HepG2 (cell line): ENCODE measurements at regions not wholly inside any gene's neighbourhood (a gene's known extent, or its start where the extent isn't known, plus 50 kb on each side); places are given as distances from the start of the nearest gene placed in this dataset.

Source experiments
- ATAC-seq: fragments of 200-7000 bp; cut with Tn5 transposase; 3 replicates; pipeline ENCODE4 v1.9.1; 2020; ENCODE audit warnings: mild to moderate bottlenecking, moderate library complexity
- BruUV-seq: library from RNA; stranded (reverse); fragments of 400-500 nt; replicated peaks from 2 replicates; lab custom pipeline; 2021; lab: Mats Ljungman, UMichigan
- CTCF ChIA-PET: fragments of 300-600 bp; formaldehyde crosslinking; extraction: SDS; loops from one replicate; lab custom pipeline; 2021; ENCODE audit warnings: low total read pairs, inconsistent platforms, low intra/inter-chr PET ratio; lab: Yijun Ruan, JAX
- POLR2A ChIA-PET: fragments of 350-600 bp; sonication (Branson Sonifier 250); formaldehyde crosslinking; loops from one replicate; lab custom pipeline; 2020; ENCODE audit warnings: antibody characterized with exemption, inconsistent platforms; lab: Yijun Ruan, JAX
- DNase-seq: peaks from one replicate; pipeline ENCODE4 v3.0.0-alpha.2; 2015; ENCODE audit warnings: low spot score
- FAIRE-seq: peaks from 3 replicates; lab custom pipeline; 2011; peaks lifted over from hg19 to GRCh38; lab: Jason Lieb, UNC
- H2AFZ ChIP-seq: one replicate; pipeline ENCODE4 v1.6.1; 2011; ENCODE audit warnings: low read length, inconsistent platforms
- H3K27ac ChIP-seq: fragments of 300-600 bp; 3 replicates; pipeline ENCODE4 v1.8.0; 2011; ENCODE audit warnings: mixed run types, mild to moderate bottlenecking, mixed read lengths, low read length, inconsistent platforms; ENCODE audit not compliant: insufficient read depth; ENCODE audit errors: extremely low read length
- H3K27me3 ChIP-seq, 2 experiments: fragments of 200-600 bp in 1 of 2; 2 replicates in 1 of 2; 3 replicates in 1 of 2; pipeline versions ENCODE4 v1.6.0 to v1.8.0; 2011; ENCODE audit warnings: low read length in 2 of 2, mild to moderate bottlenecking in 2 of 2, moderate library complexity in 2 of 2, inconsistent platforms in 1 of 2; ENCODE audit not compliant: insufficient read depth in 2 of 2, control insufficient read depth in 1 of 2
- H3K36me3 ChIP-seq, 2 experiments: fragments of 200-600 bp in 1 of 2; replicated peaks in 1 of 2; 2 replicates in 1 of 2; 3 replicates in 1 of 2; pipeline versions ENCODE4 v1.5.1 to v1.8.0; 2011; ENCODE audit warnings: low read length in 2 of 2, inconsistent platforms in 1 of 2; ENCODE audit not compliant: insufficient read depth in 2 of 2, control insufficient read depth in 1 of 2
- H3K4me1 ChIP-seq: 2 replicates; pipeline ENCODE4 v1.5.1; 2012; ENCODE audit warnings: low read length, inconsistent platforms; ENCODE audit not compliant: insufficient read depth
- H3K4me2 ChIP-seq: 2 replicates; pipeline ENCODE4 v1.6.0; 2011; ENCODE audit warnings: low read depth, low read length, inconsistent platforms
- H3K4me3 ChIP-seq, 3 experiments: fragments of 200-600 bp in 1 of 3; sonication (generic), shearing (Covaris generic) in 1 of 3; replicated peaks in 1 of 3; 2 replicates each; pipeline ENCODE4 v1.5.1; 2011 to 2016; ENCODE audit warnings: low read length in 3 of 3, inconsistent platforms in 2 of 3, low read depth in 2 of 3, mild to moderate bottlenecking in 2 of 3, control low read depth in 1 of 3, mixed read lengths in 1 of 3; ENCODE audit not compliant: insufficient read depth in 1 of 3
- H3K79me2 ChIP-seq: one replicate; pipeline ENCODE4 v1.6.1; 2011; ENCODE audit warnings: low read length, inconsistent platforms; ENCODE audit not compliant: insufficient read depth
- H3K9ac ChIP-seq: 2 replicates; pipeline ENCODE4 v1.6.0; 2011; ENCODE audit warnings: mild to moderate bottlenecking, low read depth, low read length, inconsistent platforms; ENCODE audit not compliant: insufficient read depth
- H3K9me3 ChIP-seq: 2 replicates; pipeline ENCODE4 v1.5.1; 2012; ENCODE audit warnings: mild to moderate bottlenecking, low read length
- H4K20me1 ChIP-seq: 2 replicates; pipeline ENCODE4 v1.6.0; 2011; ENCODE audit warnings: inconsistent platforms, mild to moderate bottlenecking, low read length, moderate library complexity; ENCODE audit not compliant: insufficient read depth
- ATF7 ChIP-seq, 2 experiments: fragments of 450-650 bp in 1 of 2; sonication (generic) in 1 of 2; formaldehyde crosslinking in 1 of 2; IDR thresholded peaks; 2 replicates each; pipeline versions ENCODE4 v1.4.0 to v1.6.1; 2016 to 2020; ENCODE audit warnings: antibody characterized with exemption in 1 of 2, mild to moderate bottlenecking in 1 of 2, missing genetic modification reagents in 1 of 2
- CREB1 ChIP-seq, 2 experiments: fragments of 450-650 bp in 1 of 2; IDR thresholded peaks; 2 replicates each; pipeline ENCODE4 v1.6.1; 2016 to 2017; ENCODE audit warnings: control low read depth in 1 of 2, mild to moderate bottlenecking in 1 of 2, missing compliant biosample characterization in 1 of 2, missing genetic modification characterization in 1 of 2
- KDM6A ChIP-seq: IDR thresholded peaks from 2 replicates; pipeline ENCODE4 v1.6.1; 2016; ENCODE audit warnings: low read depth
- ZNF563 ChIP-seq: sonication (generic); formaldehyde crosslinking; IDR thresholded peaks from 2 replicates; pipeline ENCODE4 v1.8.0; 2022; ENCODE audit warnings: mild to moderate bottlenecking, moderate library complexity, missing genetic modification reagents
- ZUFSP ChIP-seq: sonication (generic); formaldehyde crosslinking; IDR thresholded peaks from 2 replicates; pipeline ENCODE4 v1.9.0; 2021; ENCODE audit warnings: missing genetic modification reagents, mild to moderate bottlenecking, borderline replicate concordance
- WGBS: methylation state at CpG from one replicate; pipeline ENCODE4 v1.1.6; 2017; ENCODE audit warnings: low lambda C conversion rate; 5-methylcytosine and 5-hydroxymethylcytosine counted together
- in situ Hi-C: cut with HindIII; loops from 2 replicates; pipeline ENCODE4 v1.10.0; 2017; ENCODE audit warnings: low pct_unique_long_range_greater_than_20kb; ENCODE audit not compliant: extremely low pct_ligation_motif_present
- intact Hi-C: fragments of 100-400 bp; cut with micrococcal nuclease; formaldehyde crosslinking; loops from one replicate; pipeline ENCODE4 v1.10.0; 2022; ENCODE audit not compliant: unreplicated experiment
- TF ChIP-seq, protein P1 (sequence below): IDR thresholded peaks from 2 replicates; pipeline ENCODE4 v1.6.1; 2016; ENCODE audit warnings: low read depth, control low read depth

DNA sequence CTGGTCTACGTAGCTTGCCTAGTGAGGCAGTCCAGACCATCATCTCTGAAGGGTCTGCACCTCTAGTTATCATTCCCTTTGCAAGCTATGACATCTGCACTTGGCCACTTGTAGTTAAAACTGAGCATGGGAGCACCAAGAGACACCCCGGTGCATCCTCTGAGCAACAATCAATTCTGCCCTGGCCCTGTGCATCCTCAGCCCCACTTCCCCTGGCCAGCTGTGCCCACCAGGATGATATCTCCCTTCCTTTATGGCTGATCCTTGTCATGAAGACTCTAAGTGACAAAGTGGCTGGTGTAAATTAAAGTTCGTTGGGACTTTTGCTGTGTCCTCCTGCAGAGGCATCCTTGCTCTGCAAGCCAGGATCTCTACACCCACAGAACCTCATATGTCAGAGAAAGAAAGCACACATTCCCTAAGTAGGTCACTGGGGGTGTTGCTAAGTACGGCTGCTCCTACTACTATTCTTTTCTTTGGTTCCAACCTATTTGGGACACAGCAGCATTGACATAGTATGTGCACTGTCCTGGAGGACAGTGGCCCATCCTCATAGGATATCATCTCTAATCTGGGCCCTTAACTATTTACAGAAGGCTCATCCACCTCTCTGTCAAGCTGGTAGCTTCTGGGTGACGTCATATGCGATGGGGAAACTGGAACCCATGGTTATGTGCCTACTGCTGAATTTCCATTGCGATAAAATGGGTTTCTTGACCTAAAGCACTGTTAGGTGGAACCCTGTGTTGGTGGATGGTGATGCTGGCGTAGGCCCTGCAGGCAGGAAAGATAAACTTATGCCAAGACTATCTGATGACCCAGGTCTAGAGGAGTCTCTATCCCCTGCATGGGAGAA, 384.3 kb upstream of the ID2 start:
- Histone ChIP-seq H3K27me3 (peaks cover 0 to 1% of the 10 kb centered on the region in 2 experiments; a peak in 2 of 5 replicates), H3K4me3 (no peak overlapping the region), H3K36me3 (no peaks in the 10 kb centered on the region), H3K4me2 (no peak overlapping the region), H3K4me1 (no peaks in the 10 kb centered on the region), H3K79me2 (no peaks in the 10 kb centered on the region), H4K20me1 (no peaks in the 10 kb centered on the region), H3K9me3 (no peaks in the 10 kb centered on the region), H3K9ac (no peak overlapping the region), H2AFZ (no peak overlapping the region), H3K27ac (no peak overlapping the region)
- DNase-seq = no peak
- no peak for FAIRE-seq
- in situ Hi-C loops = no loop called here
- CTCF ChIA-PET = no interaction called here
- ATAC-seq = no peak
- intact Hi-C loops = no loop called here
- TF ChIP-seq CREB1 (IDR thresholded peaks at IDR 0.05) = peak; percentile 95
- no peak for TF ChIP-seq CREB1 (CRISPR knock-in tag; IDR thresholded peaks at IDR 0.05)
- TF ChIP-seq KDM6A (CRISPR knock-in tag) = no peak
- TF ChIP-seq, protein P1, sequence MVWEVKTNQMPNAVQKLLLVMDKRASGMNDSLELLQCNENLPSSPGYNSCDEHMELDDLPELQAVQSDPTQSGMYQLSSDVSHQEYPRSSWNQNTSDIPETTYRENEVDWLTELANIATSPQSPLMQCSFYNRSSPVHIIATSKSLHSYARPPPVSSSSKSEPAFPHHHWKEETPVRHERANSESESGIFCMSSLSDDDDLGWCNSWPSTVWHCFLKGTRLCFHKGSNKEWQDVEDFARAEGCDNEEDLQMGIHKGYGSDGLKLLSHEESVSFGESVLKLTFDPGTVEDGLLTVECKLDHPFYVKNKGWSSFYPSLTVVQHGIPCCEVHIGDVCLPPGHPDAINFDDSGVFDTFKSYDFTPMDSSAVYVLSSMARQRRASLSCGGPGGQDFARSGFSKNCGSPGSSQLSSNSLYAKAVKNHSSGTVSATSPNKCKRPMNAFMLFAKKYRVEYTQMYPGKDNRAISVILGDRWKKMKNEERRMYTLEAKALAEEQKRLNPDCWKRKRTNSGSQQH (CRISPR knock-in tag) = no peak
- TF ChIP-seq ATF7 (IDR thresholded peaks at IDR 0.05) = peak; percentile 98
- no peak for TF ChIP-seq ATF7 (CRISPR knock-in tag; IDR thresholded peaks at IDR 0.05)
- TF ChIP-seq ZNF563 (CRISPR knock-in tag) = no peak
- no peak for TF ChIP-seq ZUFSP (CRISPR knock-in tag)
- BruUV-seq = no TSS peak
- POLR2A ChIA-PET = no interaction called here
- 13% methylated on average over 8 of the region's 8 CpGs for WGBS
